Ishikawa (cell line): ENCODE measurements at regions not wholly inside any gene's neighbourhood (a gene's known extent, or its start where the extent isn't known, plus 50 kb on each side); places are given as distances from the start of the nearest gene placed in this dataset.

Experiments used
- CEBPB ChIP-seq: IDR thresholded peaks from 2 replicates; pipeline ENCODE4 v1.6.1; 2012
- CREB1 ChIP-seq: IDR thresholded peaks from 2 replicates; pipeline ENCODE4 v1.6.1; 2012; ENCODE audit warnings: low read depth
- EGR1 ChIP-seq: IDR thresholded peaks from 2 replicates; pipeline ENCODE4 v1.6.1; 2012
- EP300 ChIP-seq: IDR thresholded peaks from 2 replicates; pipeline ENCODE4 v1.6.1; 2012; ENCODE audit warnings: borderline replicate concordance
- FOXM1 ChIP-seq: IDR thresholded peaks from 2 replicates; pipeline ENCODE4 v1.6.1; 2012; ENCODE audit warnings: low read depth, borderline replicate concordance
- NFIC ChIP-seq: IDR thresholded peaks from 2 replicates; pipeline ENCODE4 v1.6.1; 2012
- RAD21 ChIP-seq: IDR thresholded peaks from 2 replicates; pipeline ENCODE4 v1.6.1; 2012; ENCODE audit warnings: low read depth
- TAF1 ChIP-seq: IDR thresholded peaks from 2 replicates; pipeline ENCODE4 v1.6.1; 2012; ENCODE audit warnings: low read depth, mild to moderate bottlenecking
- TCF12 ChIP-seq: IDR thresholded peaks from 2 replicates; pipeline ENCODE4 v1.6.1; 2012; ENCODE audit warnings: low read depth
- TEAD4 ChIP-seq: IDR thresholded peaks from 2 replicates; pipeline ENCODE4 v1.6.1; 2012
- USF1 ChIP-seq: IDR thresholded peaks from 2 replicates; pipeline ENCODE4 v1.6.1; 2012
- YY1 ChIP-seq: IDR thresholded peaks from 2 replicates; pipeline ENCODE4 v1.6.1; 2012; ENCODE audit warnings: low read depth
- ZBTB7A ChIP-seq: IDR thresholded peaks from 2 replicates; pipeline ENCODE4 v1.6.1; 2012; ENCODE audit warnings: low read depth
- TF ChIP-seq, protein P1 (sequence below): IDR thresholded peaks from 2 replicates; pipeline ENCODE4 v1.6.1; 2012; ENCODE audit warnings: low read depth, mild to moderate bottlenecking
- TF ChIP-seq, protein P2 (sequence below): IDR thresholded peaks from 2 replicates; pipeline ENCODE4 v1.6.1; 2012

GRCh38 chr9:38328765-38329164 lies 63.7 kb upstream of the ALDH1B1 start:
- no peak for TF ChIP-seq FOXM1
- TF ChIP-seq, protein P1, sequence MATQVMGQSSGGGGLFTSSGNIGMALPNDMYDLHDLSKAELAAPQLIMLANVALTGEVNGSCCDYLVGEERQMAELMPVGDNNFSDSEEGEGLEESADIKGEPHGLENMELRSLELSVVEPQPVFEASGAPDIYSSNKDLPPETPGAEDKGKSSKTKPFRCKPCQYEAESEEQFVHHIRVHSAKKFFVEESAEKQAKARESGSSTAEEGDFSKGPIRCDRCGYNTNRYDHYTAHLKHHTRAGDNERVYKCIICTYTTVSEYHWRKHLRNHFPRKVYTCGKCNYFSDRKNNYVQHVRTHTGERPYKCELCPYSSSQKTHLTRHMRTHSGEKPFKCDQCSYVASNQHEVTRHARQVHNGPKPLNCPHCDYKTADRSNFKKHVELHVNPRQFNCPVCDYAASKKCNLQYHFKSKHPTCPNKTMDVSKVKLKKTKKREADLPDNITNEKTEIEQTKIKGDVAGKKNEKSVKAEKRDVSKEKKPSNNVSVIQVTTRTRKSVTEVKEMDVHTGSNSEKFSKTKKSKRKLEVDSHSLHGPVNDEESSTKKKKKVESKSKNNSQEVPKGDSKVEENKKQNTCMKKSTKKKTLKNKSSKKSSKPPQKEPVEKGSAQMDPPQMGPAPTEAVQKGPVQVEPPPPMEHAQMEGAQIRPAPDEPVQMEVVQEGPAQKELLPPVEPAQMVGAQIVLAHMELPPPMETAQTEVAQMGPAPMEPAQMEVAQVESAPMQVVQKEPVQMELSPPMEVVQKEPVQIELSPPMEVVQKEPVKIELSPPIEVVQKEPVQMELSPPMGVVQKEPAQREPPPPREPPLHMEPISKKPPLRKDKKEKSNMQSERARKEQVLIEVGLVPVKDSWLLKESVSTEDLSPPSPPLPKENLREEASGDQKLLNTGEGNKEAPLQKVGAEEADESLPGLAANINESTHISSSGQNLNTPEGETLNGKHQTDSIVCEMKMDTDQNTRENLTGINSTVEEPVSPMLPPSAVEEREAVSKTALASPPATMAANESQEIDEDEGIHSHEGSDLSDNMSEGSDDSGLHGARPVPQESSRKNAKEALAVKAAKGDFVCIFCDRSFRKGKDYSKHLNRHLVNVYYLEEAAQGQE = no peak
- TF ChIP-seq EP300 = no peak
- TF ChIP-seq, protein P2, sequence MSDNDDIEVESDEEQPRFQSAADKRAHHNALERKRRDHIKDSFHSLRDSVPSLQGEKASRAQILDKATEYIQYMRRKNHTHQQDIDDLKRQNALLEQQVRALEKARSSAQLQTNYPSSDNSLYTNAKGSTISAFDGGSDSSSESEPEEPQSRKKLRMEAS = no peak
- no peak for TF ChIP-seq TCF12
- TF ChIP-seq CREB1 = no peak
- no peak for TF ChIP-seq TAF1
- no peak for TF ChIP-seq NFIC
- no peak for TF ChIP-seq RAD21
- no peak for TF ChIP-seq ZBTB7A
- TF ChIP-seq YY1 = no peak
- TF ChIP-seq CEBPB = no peak
- TF ChIP-seq EGR1 = no peak
- TF ChIP-seq USF1 = no peak
- TF ChIP-seq TEAD4 = no peak

DNA sequence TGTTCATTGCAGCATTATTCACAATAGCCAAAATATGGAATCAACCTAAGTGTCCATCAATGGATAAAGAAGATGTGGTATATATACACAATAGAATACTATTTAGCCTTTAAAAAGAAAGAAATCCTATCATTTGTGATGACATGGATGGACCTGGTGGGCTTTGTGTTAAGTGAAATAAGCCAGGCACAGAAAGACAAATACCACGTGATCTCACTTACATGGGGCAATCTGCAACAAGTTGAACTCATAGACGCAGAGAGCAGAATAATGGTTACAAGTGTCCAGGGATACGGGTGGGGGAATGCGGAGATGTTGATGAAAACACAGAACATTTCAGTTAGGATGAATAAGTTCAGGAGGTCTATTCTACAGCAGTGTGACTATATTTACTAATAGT lies 66.4 kb upstream of the ALDH1B1 start:
- no peak for TF ChIP-seq NFIC
- no peak for TF ChIP-seq YY1
- no peak for TF ChIP-seq EGR1
- no peak for TF ChIP-seq USF1
- TF ChIP-seq, protein P1 = no peak
- TF ChIP-seq TAF1 = no peak
- TF ChIP-seq CREB1 = no peak
- TF ChIP-seq TEAD4 = no peak
- no peak for TF ChIP-seq FOXM1

DNA sequence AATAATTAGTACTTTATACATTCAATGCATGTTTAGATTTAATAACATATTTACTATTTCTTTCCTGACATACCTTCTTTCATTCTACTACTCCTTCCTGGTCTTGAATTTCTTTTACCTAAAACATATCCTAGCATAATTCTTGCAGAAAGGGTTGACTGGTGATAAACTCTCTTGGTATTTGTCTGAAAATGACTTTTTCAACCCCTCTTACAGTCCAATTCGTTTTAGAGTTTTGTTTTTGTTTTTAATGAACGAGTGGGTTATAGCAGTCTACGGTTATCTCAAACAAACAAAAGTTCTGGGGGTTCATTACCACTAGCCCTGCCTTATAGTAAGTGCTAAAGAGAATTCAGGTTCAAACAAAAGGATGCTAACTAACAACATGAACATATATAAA lies 69.6 kb upstream of the ALDH1B1 start:
- TF ChIP-seq EP300 (no peak), EGR1 (no peak)
- TF ChIP-seq, protein P1 = no peak

- no peak for TF ChIP-seq TEAD4
- no peak for TF ChIP-seq EP300
- TF ChIP-seq TCF12 = no peak
- TF ChIP-seq ZBTB7A = no peak
- no peak for TF ChIP-seq RAD21
- TF ChIP-seq, protein P2 = no peak
- TF ChIP-seq CEBPB = no peak
- TF ChIP-seq FOXM1 = no peak
- no peak for TF ChIP-seq CREB1
- no peak for TF ChIP-seq YY1
- TF ChIP-seq, protein P1 = no peak
- TF ChIP-seq TAF1 = no peak
- TF ChIP-seq USF1 = no peak
- no peak for TF ChIP-seq NFIC
- no peak for TF ChIP-seq EGR1
Measured at GRCh38 chr9:38319496-38320173, 72.9 kb upstream of the ALDH1B1 start.
